K562 (cell line): ENCODE measurements at regions not wholly inside any gene's neighbourhood (a gene's known extent, or its start where the extent isn't known, plus 50 kb on each side); places are given as distances from the start of the nearest gene placed in this dataset.

Experiments used
- ATAC-seq: fragments of 200-7000 bp; cut with Tn5 transposase; 3 replicates; pipeline ENCODE4 v1.9.1; 2020; ENCODE audit warnings: moderate library complexity
- BruUV-seq: library from RNA; stranded (reverse); fragments of 400-500 nt; replicated peaks from 2 replicates; lab custom pipeline; 2021; lab: Mats Ljungman, UMichigan
- CTCF ChIA-PET: fragments of 300-600 bp; formaldehyde crosslinking; extraction: SDS; loops from one replicate; lab custom pipeline; 2021; ENCODE audit warnings: low intra/inter-chr PET ratio; lab: Yijun Ruan, JAX
- POLR2A ChIA-PET: fragments of 300-600, 350-650 bp; sonication (Branson Sonifier 250); formaldehyde crosslinking; extraction: SDS; loops from one replicate; lab custom pipeline; 2021; ENCODE audit warnings: antibody characterized with exemption, inconsistent platforms; lab: Yijun Ruan, JAX
- DNase-seq, 4 experiments: peaks; one replicate each; pipeline versions ENCODE4 v3.0.0 to v3.0.0-alpha.2; 2011 to 2018; ENCODE audit warnings: low spot score in 3 of 4, mixed read lengths in 3 of 4; ENCODE audit errors: extremely low read depth in 1 of 4
- FAIRE-seq: peaks from 2 replicates; lab custom pipeline; 2011; peaks lifted over from hg19 to GRCh38; lab: Jason Lieb, UNC
- H2AFZ ChIP-seq: 2 replicates; pipeline ENCODE4 v1.6.0; 2011; ENCODE audit warnings: low read depth, low read length, control low read depth, inconsistent platforms
- H3K27ac ChIP-seq: fragments of 200-600 bp; 3 replicates; pipeline ENCODE4 v1.8.0; 2011; ENCODE audit warnings: low read depth, mild to moderate bottlenecking, control low read depth, inconsistent platforms, low read length, moderate library complexity, mixed read lengths; ENCODE audit errors: extremely low read depth
- H3K27me3 ChIP-seq, 2 experiments: fragments of 300-600 bp in 1 of 2; 2 replicates in 1 of 2; 3 replicates in 1 of 2; pipeline versions ENCODE4 v1.6.0 to v1.8.0; 2011; ENCODE audit warnings: inconsistent platforms in 2 of 2, low read length in 2 of 2, mild to moderate bottlenecking in 1 of 2, mixed read lengths in 1 of 2, moderate library complexity in 1 of 2; ENCODE audit not compliant: control insufficient read depth in 2 of 2, insufficient read depth in 2 of 2
- H3K36me3 ChIP-seq: fragments of 300-600 bp; 3 replicates; pipeline ENCODE4 v1.8.0; 2011; ENCODE audit warnings: mild to moderate bottlenecking, low read length, inconsistent platforms; ENCODE audit not compliant: control insufficient read depth, insufficient read depth
- H3K4me1 ChIP-seq, 2 experiments: fragments of 200-600 bp in 1 of 2; replicated peaks in 1 of 2; 2 replicates in 1 of 2; 3 replicates in 1 of 2; pipeline versions ENCODE4 v1.5.1 to v1.8.0; 2011; ENCODE audit warnings: inconsistent platforms in 2 of 2, low read length in 2 of 2, mild to moderate bottlenecking in 1 of 2, mixed read lengths in 1 of 2, moderate library complexity in 1 of 2; ENCODE audit not compliant: control insufficient read depth in 2 of 2, insufficient read depth in 2 of 2
- H3K4me2 ChIP-seq: 2 replicates; pipeline ENCODE4 v1.6.1; 2011; ENCODE audit warnings: low read length, control low read depth, inconsistent platforms, mixed read lengths; ENCODE audit not compliant: insufficient read depth
- H3K4me3 ChIP-seq: fragments of 200-600 bp; sonication (generic), shearing (Covaris generic); 2 replicates; pipeline ENCODE4 v1.5.1; 2016; ENCODE audit warnings: control low read depth, inconsistent platforms
- H3K79me2 ChIP-seq: fragments of 200-600 bp; 3 replicates; pipeline ENCODE4 v1.8.0; 2011; ENCODE audit warnings: low read length, inconsistent platforms; ENCODE audit not compliant: control insufficient read depth, insufficient read depth
- H3K9ac ChIP-seq, 2 experiments: 2 replicates each; pipeline versions ENCODE4 v1.6.0 to v1.6.1; 2011; ENCODE audit warnings: low read depth in 2 of 2, low read length in 2 of 2, control low read depth in 1 of 2, inconsistent platforms in 1 of 2, mild to moderate bottlenecking in 1 of 2, mixed read lengths in 1 of 2; ENCODE audit not compliant: insufficient read depth in 1 of 2
- H3K9me1 ChIP-seq: one replicate; pipeline ENCODE4 v1.6.0; 2011; ENCODE audit warnings: inconsistent platforms, mild to moderate bottlenecking, low read length, moderate library complexity; ENCODE audit not compliant: control insufficient read depth, insufficient read depth
- H3K9me3 ChIP-seq: replicated peaks from 2 replicates; pipeline ENCODE4 v1.5.1; 2011; ENCODE audit warnings: low read depth, low read length, inconsistent platforms; ENCODE audit not compliant: control insufficient read depth, insufficient read depth
- H4K20me1 ChIP-seq: replicated peaks from 2 replicates; pipeline ENCODE4 v1.6.1; 2011; ENCODE audit warnings: low read length, inconsistent platforms, mixed read lengths; ENCODE audit not compliant: control insufficient read depth, insufficient read depth
- ELF1 ChIP-seq: fragments of 200-800 bp; sonication (Bioruptor generic); IDR thresholded peaks from 2 replicates; pipeline ENCODE4 v1.6.1; 2016; ENCODE audit warnings: missing genetic modification characterization, missing compliant biosample characterization
- GABPB2 ChIP-seq: fragments of 250-450 bp; sonication (Bioruptor Pico); conservative IDR thresholded peaks from 2 replicates; pipeline ENCODE4 v1.5.1; 2021; ENCODE audit warnings: mild to moderate bottlenecking
- MTA3 ChIP-seq: fragments of 450-650 bp; formaldehyde crosslinking; IDR thresholded peaks from 2 replicates; pipeline ENCODE4 v1.6.1; 2017; ENCODE audit warnings: mild to moderate bottlenecking, borderline replicate concordance
- NFE2 ChIP-seq: IDR thresholded peaks from 2 replicates; pipeline ENCODE4 v1.6.1; 2014; ENCODE audit warnings: antibody characterized with exemption, low read depth
- ZBTB9 ChIP-seq: fragments of 450-650 bp; formaldehyde crosslinking; IDR thresholded peaks from 2 replicates; pipeline ENCODE4 v1.4.0; 2020; ENCODE audit warnings: mild to moderate bottlenecking, moderate library complexity
- ZNF3 ChIP-seq: fragments of 250-450 bp; sonication (Bioruptor Pico); IDR thresholded peaks from 2 replicates; pipeline ENCODE4 v1.5.0; 2021; ENCODE audit warnings: mild to moderate bottlenecking, moderate library complexity
- ZNF436 ChIP-seq: fragments of 250-450, 450-650 bp; sonication (Bioruptor Pico); formaldehyde crosslinking; IDR thresholded peaks from 2 replicates; pipeline ENCODE4 v1.7.0; 2020; ENCODE audit warnings: mild to moderate bottlenecking
- ZNF707 ChIP-seq: fragments of 250-450 bp; sonication (Bioruptor Pico); conservative IDR thresholded peaks from 2 replicates; pipeline ENCODE4 v1.8.0; 2022; ENCODE audit warnings: inconsistent platforms, mild to moderate bottlenecking, moderate library complexity
- in situ Hi-C: fragments of 300-500 bp; cut with MboI; formaldehyde crosslinking; loops from 4 replicates; pipeline ENCODE4 v1.15.0; 2018; ENCODE audit warnings: inconsistent platforms, mixed read lengths
- intact Hi-C: fragments of 100-400 bp; cut with micrococcal nuclease; formaldehyde crosslinking; loops from 2 replicates; pipeline ENCODE4 v1.14.2; 2022
- TF ChIP-seq, protein P1 (sequence below): fragments of 450-650 bp; IDR thresholded peaks from 2 replicates; pipeline ENCODE4 v1.7.0; 2016; ENCODE audit warnings: borderline replicate concordance
- TF ChIP-seq, protein P2 (sequence below): fragments of 450-650 bp; formaldehyde crosslinking; conservative IDR thresholded peaks from 2 replicates; pipeline ENCODE4 v1.4.0; 2022; ENCODE audit warnings: mild to moderate bottlenecking, missing genetic modification characterization

- intact Hi-C loops: no loop called here
- Histone ChIP-seq H3K79me2 (no peaks in the 10 kb centered on the region), H3K4me1 (no peaks in the 10 kb centered on the region), H3K27ac (no peak overlapping the region), H2AFZ (no peak overlapping the region), H3K9me3 (no peaks in the 10 kb centered on the region), H3K4me3 (no peak overlapping the region), H3K27me3 (no peaks in the 10 kb centered on the region), H3K36me3 (no peaks in the 10 kb centered on the region), H3K4me2 (no peak overlapping the region), H4K20me1 (no peaks in the 10 kb centered on the region), H3K9me1 (no peaks in the 10 kb centered on the region), H3K9ac (no peak overlapping the region)
- no peak for DNase-seq
- no peak for FAIRE-seq
- no TSS peak for BruUV-seq
- TF ChIP-seq ZNF707 (CRISPR knock-in tag) (no peak), ZBTB9 (CRISPR knock-in tag) (no peak), ZNF436 (CRISPR knock-in tag) (no peak), ZNF3 (CRISPR knock-in tag) (no peak), NFE2 (no peak), MTA3 (no peak), GABPB2 (CRISPR knock-in tag) (no peak), ELF1 (no peak)
- TF ChIP-seq, protein P1, sequence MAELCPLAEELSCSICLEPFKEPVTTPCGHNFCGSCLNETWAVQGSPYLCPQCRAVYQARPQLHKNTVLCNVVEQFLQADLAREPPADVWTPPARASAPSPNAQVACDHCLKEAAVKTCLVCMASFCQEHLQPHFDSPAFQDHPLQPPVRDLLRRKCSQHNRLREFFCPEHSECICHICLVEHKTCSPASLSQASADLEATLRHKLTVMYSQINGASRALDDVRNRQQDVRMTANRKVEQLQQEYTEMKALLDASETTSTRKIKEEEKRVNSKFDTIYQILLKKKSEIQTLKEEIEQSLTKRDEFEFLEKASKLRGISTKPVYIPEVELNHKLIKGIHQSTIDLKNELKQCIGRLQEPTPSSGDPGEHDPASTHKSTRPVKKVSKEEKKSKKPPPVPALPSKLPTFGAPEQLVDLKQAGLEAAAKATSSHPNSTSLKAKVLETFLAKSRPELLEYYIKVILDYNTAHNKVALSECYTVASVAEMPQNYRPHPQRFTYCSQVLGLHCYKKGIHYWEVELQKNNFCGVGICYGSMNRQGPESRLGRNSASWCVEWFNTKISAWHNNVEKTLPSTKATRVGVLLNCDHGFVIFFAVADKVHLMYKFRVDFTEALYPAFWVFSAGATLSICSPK: no peak
- TF ChIP-seq, protein P2, sequence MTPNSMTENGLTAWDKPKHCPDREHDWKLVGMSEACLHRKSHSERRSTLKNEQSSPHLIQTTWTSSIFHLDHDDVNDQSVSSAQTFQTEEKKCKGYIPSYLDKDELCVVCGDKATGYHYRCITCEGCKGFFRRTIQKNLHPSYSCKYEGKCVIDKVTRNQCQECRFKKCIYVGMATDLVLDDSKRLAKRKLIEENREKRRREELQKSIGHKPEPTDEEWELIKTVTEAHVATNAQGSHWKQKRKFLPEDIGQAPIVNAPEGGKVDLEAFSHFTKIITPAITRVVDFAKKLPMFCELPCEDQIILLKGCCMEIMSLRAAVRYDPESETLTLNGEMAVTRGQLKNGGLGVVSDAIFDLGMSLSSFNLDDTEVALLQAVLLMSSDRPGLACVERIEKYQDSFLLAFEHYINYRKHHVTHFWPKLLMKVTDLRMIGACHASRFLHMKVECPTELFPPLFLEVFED: no peak
- POLR2A ChIA-PET: no interaction called here
- no peak for ATAC-seq
- CTCF ChIA-PET: no interaction called here
- in situ Hi-C loops: no loop called here
Observed at GRCh38 chr11:23947883-23948282, 549.0 kb upstream of the LUZP2 start.
